Epithelial cell of proximal tubule (primary cell): ENCODE measurements at regions not wholly inside any gene's neighbourhood (a gene's known extent, or its start where the extent isn't known, plus 50 kb on each side); places are given as distances from the start of the nearest gene placed in this dataset.
A peak's percentile ranks its signal among the peaks of the same experiment; 100 is the strongest.

Source experiments
- DNase-seq: peaks from one replicate; pipeline ENCODE4 v3.0.0-alpha.2; 2011; ENCODE audit warnings: low read depth
- H3K4me3 ChIP-seq: 2 replicates; pipeline ENCODE4 v1.5.1; 2011; ENCODE audit warnings: low read depth, mild to moderate bottlenecking, low read length
- TF ChIP-seq, protein P1 (sequence below): conservative IDR thresholded peaks from 2 replicates; pipeline ENCODE4 v1.5.1; 2012; ENCODE audit warnings: low read depth, mild to moderate bottlenecking, low read length

DNA sequence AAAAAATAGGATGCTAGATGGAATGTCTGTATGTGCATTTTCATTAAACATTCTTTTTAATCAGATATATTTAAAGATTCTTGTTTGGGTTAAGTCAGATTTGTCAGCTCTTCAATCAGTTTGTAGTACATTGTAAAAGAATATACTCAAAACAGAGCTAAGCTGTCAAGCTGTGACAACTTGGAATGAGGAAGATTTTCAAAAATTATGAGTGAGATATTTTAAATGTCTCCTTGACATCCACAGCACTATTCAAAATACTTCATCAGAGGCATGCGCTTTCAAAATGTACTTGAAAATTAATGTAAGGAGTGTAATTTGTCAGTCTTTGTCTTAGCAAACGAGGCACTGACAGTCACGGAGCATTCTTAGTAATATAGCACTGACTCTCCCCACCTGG is 182.0 kb downstream of the MAT2B start:
- no peak overlapping the region for H3K4me3 ChIP-seq
- DNase-seq: no peak
- TF ChIP-seq, protein P1, sequence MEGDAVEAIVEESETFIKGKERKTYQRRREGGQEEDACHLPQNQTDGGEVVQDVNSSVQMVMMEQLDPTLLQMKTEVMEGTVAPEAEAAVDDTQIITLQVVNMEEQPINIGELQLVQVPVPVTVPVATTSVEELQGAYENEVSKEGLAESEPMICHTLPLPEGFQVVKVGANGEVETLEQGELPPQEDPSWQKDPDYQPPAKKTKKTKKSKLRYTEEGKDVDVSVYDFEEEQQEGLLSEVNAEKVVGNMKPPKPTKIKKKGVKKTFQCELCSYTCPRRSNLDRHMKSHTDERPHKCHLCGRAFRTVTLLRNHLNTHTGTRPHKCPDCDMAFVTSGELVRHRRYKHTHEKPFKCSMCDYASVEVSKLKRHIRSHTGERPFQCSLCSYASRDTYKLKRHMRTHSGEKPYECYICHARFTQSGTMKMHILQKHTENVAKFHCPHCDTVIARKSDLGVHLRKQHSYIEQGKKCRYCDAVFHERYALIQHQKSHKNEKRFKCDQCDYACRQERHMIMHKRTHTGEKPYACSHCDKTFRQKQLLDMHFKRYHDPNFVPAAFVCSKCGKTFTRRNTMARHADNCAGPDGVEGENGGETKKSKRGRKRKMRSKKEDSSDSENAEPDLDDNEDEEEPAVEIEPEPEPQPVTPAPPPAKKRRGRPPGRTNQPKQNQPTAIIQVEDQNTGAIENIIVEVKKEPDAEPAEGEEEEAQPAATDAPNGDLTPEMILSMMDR: no peak

DNA sequence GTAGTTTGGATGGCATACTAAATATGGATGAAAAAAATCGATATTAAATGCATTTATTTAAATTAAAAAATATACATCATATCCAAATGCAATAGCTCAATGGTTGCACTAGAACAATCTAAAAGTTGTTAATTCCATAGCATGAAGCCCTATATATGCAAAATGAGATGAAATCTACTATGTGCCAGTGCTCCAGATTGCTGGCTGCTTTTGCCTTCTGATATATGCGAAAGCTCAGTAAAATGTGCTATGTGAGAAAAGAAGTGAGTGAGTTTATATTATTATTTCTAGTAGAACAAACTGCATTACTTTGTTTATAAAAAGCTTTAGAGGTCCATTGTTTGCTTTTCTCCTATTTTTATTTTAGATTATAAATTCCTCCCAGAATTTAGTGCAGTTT is 186.7 kb downstream of the MAT2B start:
- no peak overlapping the region for H3K4me3 ChIP-seq
- no peak for DNase-seq
- TF ChIP-seq, protein P1: no peak

DNA sequence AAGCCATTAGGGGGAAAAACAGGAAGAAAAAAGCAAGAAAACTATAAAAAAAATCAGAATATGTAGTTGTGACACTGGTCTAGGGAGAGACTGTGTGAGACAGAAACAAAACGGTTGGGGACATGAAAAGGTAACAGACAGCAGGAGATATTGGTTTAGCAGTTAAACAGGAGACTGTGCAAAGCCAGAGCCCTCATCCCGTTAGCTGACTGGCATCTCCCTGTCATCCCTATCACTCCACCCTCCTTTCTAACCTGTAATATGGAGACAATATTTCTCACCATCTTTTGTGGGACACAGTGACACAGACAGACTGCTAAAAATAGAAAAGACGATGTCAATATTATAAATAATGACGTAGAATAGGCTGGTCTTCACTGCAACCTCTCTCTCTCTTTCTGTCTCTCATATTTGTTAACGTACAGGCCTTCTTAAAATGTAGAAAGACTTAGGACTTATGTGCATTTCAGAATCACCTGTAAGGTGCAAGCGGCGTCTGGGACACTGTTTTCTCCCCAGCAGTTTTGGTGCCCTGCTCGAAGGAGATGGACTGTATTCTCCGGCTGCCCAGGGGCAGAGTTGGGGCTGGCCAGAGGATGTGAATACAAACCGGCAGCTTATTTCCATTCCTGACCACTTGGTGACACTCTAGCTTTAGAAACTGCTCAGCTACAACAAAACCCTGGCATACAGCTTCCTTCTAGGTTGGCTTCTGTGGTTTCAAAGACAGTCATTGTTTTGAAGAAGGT is 190.6 kb downstream of the MAT2B start:
- DNase-seq: peak; percentile 25
- TF ChIP-seq, protein P1: peak; percentile 76
- H3K4me3 ChIP-seq: no peak overlapping the region

DNA sequence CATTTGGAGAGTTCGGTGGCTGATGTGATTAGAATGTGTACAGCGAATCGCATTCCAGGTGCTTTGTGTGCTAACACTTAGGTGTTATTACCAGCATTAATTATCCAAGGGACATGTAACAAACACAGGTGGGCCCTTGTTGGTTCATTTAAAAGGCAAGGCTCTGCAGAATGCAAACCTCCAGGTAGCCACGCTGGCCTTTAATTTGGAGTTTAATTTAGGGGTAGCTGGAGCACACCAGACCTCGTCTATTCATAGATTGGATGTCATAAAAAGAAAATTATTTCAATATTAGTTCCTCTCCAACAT is 191.1 kb downstream of the MAT2B start:
- DNase-seq: no peak
- TF ChIP-seq, protein P1: no peak
- no peak overlapping the region for H3K4me3 ChIP-seq

DNA sequence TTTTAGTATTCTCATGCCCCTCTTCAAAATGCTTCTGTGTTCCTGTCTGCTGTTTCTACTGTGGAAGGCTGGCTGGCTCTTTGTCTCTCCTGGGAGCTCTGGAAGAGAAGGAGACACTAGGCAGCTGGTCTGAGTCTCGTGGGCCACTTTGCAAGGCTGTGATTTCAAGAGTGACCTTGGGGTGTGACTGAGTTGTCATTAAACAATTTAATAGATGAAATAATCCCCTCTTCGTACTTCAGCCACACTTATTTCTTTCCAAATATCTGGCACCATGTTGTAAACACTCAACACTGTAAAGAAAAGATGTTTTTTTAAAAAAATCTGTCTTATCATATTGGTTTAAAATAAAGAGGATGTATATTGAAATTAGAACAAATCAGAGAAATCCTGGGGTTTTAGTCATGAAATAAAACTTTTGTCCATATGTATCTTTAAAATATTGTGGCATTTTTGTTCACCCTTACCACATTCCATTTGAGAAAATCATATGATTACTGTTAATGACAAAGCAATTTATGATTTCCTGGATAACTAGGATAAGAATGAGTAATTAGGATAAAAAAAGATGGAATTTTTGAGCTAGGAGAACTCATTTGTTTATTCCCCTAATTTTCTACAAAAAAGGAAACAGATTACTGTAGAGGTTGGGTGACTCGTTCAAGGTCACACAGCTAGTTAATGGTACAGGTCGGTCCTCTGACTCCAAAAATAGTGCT is 200.8 kb downstream of the MAT2B start:
- TF ChIP-seq, protein P1: no peak
- no peak overlapping the region for H3K4me3 ChIP-seq
- no peak for DNase-seq

DNA sequence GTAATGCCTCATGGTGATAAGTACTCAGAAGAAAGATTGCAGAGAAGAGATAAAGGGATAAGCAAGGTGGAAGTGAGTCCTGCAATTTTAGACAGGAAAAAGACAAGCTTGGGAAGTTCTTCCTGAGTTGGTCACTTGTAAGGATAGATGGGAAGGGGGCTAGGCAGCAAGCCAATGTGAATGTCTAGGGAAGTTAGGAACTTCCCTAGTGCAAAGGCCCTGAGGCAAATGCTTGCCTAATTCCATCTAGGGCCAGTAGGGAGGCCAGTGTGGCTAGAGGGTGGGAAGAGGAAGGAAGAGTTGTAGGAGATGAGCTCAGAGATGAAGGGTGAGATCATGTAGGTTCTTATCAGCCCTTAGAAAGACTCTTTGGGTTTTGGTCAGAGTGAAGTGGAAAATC is 206.6 kb downstream of the MAT2B start:
- TF ChIP-seq, protein P1: no peak
- H3K4me3 ChIP-seq: no peak overlapping the region
- no peak for DNase-seq

DNA sequence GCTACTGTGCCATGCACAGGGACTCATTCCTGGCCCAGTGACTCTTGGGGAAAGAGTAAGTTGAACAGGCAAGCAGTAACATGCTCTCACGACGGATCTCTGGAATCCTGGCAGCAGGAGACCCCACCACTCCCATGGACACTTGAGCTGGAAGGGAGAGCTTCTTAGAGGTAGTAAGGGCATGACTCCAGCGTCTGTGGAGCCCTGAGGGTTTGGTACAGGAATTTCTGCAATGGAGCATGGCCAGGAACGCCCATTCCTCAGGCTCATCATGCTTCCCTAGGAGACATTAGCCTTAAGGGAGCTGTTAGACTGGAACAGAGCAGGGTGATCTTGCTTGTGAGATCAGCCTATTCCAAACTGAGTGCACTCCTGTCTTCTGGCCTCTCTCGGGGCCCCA is 212.9 kb downstream of the MAT2B start:
- TF ChIP-seq, protein P1: no peak
- DNase-seq: no peak
- H3K4me3 ChIP-seq: no peak overlapping the region
